GM21423 (cell line): ENCODE measurements at regions not wholly inside any gene's neighbourhood (a gene's known extent, or its start where the extent isn't known, plus 50 kb on each side); places are given as distances from the start of the nearest gene placed in this dataset.
"Not testable (repeated sequence)": the region's sequence is repeated elsewhere in the genome, so short reads cannot be mapped to it uniquely, and the experiment has no call there.

ENCODE experiments used
- ATAC-seq: cut with Tn5 transposase; IDR thresholded peaks from one replicate; pipeline ENCODE4 v1.9.1; 2021; ENCODE audit warnings: mild to moderate bottlenecking, moderate library complexity; ENCODE audit not compliant: unreplicated experiment

DNA sequence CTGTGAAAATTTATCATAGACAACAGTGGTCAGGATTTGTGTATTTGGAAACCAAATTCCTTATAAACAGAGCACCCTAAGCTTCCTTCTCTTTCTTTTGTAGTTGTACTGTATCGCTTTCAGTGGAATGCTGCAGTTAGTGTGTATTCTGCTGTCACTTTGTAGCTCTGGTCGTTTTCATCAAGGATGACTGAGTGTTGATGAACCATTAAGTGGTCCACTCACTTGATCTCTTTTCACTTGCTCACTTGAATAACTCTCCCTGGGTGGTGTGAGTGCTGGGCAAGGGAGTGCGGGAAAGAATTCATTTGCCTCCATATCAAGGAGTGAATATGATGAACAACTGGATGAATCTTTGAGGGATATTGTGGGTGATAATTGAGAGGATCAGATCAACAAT is 1225.7 kb upstream of the WWC1 start:
- no peak for ATAC-seq

DNA sequence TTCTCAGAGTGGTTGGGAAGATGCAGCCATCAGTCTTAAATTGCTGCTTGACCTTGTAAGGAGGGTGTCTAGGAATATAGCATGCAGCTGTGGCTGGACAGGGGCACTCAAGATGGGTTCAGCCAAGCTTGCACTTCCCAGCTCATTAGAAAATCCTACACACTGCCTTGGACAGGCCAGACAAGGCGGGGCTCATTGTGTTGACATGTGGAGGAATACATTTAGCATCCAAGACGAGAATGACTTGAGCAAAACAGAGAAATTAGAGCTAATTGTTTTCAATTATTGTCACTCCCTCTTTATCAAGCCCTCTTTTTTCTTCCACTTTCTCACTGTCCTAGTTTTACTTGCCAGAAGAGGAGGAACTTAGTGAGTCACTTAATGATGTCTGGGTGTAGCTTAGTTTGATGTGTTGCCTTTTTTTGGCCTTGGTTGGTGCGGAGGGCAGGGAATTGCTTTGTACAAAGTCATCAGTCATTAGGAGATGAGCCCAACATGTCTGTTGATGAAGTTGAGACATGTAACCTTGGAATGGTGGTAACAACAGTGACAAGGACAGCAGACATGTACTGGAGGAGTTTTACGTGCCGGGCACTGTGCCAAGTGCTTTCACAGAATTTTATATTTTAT is 1219.3 kb upstream of the WWC1 start:
- ATAC-seq: no peak

DNA sequence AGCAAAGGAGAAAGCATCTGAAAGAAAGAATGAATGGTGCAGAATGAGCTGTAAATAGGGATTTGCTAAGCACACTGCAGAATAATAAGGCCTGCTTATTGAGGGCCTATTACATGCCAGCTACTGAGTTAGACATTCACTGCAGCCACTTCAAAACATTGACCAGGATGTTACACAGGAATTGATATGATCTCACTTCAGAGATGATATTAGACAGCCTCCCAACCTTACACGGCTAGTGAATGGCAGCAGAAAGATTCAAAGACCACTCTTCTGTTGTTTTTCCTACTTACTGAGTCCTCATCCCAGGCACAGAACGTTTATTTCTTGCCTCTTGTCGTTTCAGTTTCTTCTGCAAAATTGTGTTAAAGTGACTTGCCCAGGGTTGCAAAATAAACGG is 1209.9 kb upstream of the WWC1 start:
- no peak for ATAC-seq

DNA sequence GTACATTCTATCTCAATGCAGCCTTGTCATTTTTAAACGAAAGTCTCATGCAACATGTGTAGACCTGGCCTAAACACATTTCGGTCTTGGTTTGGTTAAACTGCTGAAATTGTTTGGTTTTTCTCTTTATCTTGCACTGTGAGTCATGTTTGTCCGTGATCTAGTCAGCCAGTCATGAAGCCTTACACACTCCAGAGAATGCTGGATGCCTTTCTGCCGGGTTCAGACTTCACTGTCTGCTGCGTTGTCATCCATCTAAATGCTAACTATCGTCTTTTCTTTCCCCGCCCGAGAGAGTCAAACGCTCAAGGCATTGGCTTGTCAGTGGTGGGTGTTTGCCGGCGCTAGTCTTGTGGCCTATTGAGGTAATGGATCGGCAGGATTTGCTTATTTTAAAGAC is 1194.6 kb upstream of the WWC1 start:
- no peak for ATAC-seq

DNA sequence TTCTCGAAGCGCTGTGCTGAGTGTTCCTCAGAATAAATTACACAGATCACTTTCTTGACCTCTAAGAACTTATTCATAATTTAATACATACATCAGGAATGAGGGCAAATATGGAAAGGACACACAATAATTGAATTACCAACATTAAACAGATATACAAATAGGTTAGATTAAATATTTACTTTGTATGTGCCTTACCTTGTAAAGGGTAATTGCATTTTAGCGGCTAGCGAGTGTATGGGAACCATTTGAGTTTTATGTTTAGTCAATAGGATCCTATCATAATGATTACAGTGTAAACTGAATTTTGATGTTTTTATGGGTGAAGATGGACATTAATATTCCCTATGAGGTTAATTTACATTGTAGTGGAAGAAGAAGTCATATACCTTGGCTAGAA is 1187.1 kb upstream of the WWC1 start:
- ATAC-seq: no peak

DNA sequence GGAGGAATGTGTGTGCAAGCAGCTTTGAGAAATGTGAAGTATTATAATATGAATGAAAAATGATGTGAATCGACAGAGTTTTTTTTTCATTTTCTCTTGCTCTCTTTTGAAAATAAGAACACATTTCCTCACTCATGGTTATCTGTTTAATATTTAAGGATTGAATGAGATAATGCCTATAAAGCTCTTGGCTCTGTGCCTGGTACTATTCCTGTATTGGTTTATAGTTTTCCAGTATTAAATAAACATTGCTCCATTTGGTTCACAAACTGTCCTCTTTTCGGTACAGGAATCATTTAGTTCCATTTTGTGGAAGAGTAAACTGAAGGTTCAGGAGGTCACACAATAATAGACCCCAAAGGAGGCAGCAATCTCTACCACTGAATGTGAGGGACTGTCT is 1185.5 kb upstream of the WWC1 start:
- ATAC-seq: no peak

DNA sequence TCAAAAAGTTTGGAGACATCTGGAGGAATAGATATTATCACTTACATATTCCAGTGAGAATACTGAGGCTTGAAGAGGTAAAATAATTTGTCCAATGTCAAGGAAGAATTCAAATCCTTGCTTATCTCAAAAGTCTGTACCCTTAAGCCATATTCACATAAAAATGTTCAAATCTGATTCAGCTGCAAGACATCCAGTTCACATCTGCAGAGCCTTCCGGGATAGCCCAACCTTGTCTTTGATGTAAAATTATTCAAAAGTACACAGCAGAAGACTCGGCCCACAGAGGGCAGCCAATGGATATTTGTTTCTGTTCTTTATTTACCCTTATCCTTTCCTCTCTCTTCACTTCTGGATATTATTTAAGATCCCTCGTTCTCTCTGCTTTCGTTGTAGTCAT is 1183.8 kb upstream of the WWC1 start:
- no peak for ATAC-seq

DNA sequence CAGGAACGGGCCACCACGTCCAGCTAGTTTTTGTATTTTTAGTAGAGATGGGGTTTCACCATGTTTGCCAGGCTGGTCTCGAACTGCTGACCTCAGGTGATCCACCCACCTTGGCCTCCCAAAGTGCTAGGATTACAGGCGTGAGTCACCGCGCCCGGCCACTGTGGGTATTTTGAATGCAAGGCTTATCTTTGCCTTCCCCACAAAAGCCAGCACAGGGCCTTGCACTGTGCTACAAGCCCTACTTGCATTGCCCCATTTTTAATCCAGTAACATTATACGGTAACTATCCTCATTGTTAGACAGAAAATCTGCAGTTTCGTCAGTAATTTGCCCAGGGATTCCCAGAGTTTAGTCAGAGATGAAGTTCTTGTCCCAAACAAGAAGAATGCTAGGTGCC is 1183.2 kb upstream of the WWC1 start:
- not testable (repeated sequence) for ATAC-seq

DNA sequence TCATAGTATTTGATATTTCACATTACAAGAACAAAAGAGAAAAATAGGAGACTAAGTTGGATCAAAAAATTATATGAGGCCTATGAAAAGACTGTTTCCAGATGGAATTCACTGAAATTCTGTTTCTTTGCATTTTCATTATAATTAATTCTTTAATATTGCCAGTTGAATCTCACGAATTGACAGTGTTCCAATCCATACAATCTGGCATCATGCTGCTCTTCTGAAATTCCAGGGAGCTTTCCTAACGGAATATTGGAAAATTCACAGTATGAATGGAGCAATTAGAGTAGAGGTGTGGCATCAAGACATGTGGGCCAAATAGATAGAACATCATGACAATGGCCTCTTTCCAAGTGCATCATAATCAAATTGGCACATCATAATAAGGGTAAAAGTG is 1178.9 kb upstream of the WWC1 start:
- ATAC-seq: no peak

DNA sequence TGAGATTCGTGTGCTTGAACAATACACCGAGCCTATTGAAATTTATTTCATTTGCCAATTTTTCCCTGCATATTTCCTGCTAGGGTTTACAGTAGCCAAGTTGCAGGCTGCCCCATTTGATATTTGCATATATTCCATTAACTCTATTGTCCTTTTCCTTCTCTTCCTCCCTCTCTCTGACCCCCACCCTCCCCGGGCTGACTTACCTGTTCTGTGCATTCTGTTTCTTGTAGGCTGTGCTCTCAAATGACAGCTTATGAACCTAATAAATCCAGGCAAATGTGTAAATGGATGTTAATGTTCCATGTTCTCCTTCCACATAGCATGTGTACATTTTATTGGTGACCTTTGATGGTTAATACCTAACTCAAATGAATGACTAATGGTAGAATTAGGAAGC is 1169.2 kb upstream of the WWC1 start:
- ATAC-seq: no peak

DNA sequence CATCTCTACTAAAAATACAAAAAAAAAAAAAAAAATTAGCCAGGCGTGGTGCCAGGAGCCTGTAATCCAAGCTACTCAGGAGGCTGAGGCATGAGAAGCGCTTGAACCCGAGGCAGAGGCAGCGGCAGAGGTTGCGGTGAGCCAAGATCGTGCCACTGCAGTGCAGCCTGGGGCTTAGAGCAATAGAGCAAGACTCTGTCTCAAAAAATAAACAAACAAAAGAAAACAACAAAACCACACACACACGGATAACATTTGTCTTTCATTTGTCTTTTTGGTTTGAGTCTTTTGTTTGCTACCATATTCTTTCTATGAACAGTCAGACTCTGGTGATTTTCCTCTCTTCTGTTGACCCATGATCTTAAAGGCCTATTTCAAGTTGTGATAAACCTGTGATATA is 1168.3 kb upstream of the WWC1 start:
- ATAC-seq: no peak

DNA sequence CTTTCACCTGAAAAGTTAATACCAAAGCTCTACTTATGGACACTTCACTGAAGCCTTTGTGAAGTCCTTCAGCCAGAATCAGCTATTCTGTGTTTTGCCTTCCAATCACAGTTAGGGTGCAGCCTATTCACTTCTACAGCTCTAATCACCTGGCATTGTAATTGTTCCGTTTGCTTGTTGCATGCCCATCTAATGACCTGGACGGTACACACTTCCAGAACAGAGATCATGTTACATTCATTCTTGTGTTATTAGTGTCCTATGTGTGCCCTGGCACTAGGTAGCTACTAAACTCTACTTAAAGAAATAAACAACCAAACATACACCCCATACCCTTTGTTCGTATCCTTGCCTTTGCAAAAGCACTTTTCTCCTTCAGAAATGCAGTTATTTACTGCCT is 1162.9 kb upstream of the WWC1 start:
- ATAC-seq: no peak

DNA sequence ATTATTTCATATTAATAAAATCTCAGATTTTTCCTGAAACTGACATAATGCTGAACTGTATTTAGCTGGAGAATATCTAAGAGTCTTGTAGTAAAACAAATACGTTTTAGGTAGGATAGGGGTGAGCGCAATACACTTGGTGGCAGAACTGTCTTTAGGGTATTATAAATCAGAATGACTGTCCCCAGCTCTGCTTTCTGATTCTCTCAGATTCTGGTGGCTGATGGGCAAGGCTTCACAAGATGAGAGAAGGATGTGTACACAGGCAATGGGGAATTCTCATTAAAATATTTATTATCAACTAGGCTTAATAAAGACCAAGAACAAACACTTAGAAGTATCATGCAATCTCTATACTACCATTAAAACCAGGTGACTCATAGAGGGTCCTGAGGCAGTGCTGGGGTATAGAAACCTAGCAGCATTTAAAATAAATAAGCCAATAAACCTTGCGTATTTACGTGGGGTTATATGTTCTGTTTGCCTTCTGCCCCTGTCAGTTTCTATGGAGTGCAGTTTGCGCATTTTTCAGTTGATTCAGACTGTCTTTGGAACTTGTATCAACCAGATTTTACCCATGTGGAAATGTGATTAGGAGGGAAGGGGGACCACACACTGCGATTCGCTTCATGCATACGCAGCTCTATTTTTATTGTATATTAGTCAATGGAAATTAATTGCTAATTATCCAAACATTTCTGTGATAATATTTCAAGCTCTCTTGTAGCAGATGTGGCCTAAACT is 1150.7 kb upstream of the WWC1 start:
- ATAC-seq: no peak

DNA sequence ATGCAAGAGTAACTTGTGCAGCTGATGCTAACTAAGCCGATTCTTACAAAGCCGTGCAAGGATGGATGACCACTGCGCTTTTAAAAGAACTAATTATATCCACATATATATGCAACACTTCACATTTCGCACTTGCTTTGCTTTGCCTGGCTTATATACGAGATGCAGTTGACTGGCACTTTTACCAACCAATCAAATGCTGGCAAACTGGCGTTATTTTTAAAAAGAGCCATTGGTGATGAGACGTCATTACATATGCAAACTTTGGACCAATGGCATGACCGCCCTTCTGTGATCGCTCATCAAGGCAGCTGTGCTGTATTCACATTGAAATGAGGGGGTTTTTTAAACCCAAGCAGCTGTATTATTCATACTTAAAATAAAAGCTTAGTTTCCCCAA is 1147.7 kb upstream of the WWC1 start:
- ATAC-seq: no peak

DNA sequence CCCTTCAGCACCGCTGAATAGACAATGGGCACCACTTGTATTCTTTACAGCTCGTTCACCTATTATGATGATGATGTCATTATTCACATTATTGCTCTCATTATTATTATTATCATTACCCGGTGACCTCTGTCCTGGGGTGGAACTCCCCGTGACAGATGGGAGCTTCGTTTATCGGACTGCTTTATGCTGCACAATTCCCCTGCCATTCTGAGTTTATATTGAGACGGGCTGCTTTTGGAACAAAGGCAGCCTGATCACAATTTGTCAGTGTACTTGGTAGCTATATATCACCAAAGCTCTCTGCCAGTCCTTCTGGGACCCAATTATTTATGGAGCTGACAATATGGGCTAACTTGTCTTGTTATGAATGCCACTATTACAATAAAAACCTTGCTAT is 1145.6 kb upstream of the WWC1 start:
- ATAC-seq: no peak

DNA sequence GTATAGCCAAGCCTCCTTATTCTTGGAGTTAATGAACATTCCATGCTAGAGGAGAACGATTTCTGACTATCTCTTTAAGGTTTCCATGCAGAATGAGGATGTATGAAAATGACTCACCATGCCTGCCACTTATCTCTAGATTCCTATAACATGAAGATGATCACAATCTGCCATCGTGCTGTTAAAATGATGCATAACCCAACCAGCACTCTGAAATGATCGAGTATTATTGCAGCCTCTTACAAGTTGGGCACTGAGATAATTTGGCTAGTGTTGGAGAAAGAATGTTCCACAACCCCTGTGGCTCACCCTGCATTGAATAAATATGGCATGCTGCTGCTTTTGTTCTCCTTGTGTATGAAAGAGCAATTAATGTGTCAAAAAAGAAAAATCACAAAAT is 1143.6 kb upstream of the WWC1 start:
- no peak for ATAC-seq

DNA sequence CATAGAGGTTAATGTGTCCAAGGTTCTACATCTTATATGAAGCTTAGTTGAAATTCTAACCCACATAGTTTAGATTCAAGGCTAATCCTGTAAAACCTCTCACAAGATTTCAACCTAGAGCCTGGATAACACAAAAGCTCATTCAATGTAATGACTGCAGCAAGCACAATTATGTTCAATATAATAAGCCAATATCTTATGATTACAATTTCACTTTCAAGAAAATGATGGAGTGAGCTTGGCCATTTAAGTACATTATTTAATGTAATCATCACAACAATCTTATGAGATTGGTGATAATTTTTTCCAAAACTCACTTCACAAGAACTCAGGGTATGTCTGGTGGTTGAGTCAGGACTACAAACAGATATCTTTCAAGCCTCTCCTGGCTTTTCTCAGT is 1140.8 kb upstream of the WWC1 start:
- no peak for ATAC-seq

DNA sequence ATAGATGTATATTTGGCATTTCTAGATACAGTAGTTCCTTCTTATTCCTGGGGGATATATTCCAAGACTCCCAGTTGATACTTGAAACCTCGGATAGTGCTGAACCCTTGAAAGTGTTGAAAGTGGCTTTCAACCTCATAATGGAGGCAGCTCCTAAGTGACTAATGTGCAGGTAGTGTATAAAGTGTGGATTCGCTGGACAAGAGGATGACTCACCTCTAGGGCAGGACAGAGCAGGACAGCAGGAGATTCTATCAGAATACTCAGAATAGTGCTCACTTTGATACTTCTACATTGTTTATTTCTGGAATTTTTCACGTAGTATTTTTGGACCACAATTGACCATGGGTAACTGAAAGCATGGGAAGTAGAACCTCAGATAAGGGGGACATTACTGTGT is 1138.9 kb upstream of the WWC1 start:
- ATAC-seq: no peak

DNA sequence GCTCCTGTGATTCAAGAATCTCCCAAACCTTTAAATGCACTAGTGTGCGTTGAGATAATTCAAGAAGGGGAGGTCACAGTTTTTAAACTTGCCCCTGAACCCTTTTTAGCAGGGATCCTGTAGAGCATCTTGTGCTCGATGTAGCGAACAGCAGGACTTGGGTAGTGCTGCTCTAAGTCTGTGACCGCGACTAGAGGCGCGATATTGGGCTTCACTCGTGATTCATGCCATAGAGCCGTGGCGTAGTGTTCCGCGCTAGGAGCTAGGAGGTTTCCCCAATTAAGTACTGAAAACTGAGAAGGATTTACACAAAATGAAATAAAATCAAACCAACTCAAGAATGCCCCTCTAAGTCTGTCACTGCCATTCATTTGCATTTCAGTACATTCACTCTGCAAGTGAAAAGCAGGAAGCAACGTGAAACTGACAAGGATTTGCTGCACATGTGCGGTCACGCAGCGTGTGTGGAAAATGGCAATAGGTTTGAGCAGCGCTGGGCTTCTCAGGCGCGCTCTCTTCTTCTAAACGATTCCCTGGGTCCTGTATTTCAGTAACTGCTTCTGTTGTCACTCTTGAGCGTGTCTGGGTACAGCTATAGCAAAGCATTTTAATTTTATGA is 1135.9 kb upstream of the WWC1 start:
- ATAC-seq: no peak

DNA sequence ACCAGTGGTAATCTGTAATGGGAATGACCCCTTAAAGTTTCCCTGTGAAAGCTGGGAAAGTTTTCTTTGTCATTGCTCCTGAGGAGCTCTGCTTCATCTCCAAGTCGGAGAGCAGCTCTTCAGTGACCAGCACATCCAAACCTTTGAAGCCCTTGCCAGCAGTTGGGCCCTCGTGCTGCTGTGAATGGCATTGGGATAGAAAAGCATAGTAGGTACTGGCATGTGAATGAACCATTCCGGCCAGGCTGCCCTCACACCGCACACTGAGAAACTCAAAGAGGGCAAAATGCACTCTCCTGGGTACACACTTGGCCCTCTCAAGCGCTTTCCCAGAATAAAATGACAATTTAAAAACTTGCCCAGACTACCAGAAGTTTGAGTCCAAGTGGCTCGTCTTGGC is 1135.0 kb upstream of the WWC1 start:
- ATAC-seq: no peak

DNA sequence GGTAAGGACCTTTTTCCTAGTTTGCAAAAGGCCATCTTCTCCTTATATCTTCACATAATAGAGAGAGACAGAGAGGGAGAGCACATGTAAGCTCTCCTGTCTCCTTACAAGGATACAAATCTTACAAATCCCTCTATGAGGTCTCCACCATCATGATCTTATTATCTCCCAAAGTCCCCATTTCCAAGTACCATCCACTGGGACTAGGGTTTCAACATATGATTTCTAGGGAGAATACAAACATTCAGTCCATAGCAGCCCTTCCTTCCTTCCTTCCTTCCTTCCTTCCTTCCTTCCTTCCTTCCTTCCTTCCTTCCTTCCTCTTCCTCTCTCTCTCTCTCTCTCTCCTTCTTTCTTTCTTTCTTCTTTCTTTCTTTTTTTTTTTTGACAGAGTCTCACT is 1132.9 kb upstream of the WWC1 start:
- ATAC-seq: no peak

DNA sequence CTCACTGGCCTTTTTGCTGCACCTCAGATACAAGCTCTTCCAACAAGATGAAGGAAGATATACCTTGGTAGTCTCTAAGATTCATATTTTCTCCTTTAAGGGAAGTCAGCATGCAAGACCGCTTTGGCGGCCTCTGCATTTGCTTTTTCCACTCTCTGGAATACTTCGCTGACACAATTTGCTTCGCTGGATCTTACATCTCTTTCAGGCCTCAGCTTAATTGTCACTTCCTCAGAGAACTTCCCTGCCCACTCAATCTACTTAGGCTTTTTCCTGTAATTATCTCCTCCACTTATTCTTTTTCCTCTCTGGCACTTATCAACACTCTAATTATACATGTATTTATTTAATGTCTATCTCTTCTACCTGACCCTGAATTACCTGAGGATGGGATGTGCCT is 1131.1 kb upstream of the WWC1 start:
- no peak for ATAC-seq

DNA sequence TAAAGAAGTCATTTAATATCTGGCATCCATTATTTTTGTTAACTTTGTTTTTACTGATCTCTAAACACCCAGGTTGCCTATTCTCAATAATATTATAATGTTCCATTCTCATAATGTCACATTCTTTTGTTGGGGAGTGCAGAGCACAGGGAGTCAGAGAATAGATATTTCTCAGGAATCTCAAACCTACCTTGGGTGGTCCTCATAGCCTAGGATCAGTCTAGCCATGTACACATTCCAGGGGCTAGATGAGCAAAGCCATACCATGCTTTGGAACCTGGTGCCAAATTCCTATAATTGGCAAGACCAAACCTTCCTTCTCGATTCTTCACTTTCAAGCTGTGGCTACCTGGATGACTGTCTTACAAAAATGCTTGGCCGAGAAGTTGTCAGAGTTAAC is 1124.7 kb upstream of the WWC1 start:
- ATAC-seq: no peak
